Upper lobe of left lung (tissue), 6 donors: ENCODE measurements at regions not wholly inside any gene's neighbourhood (a gene's known extent, or its start where the extent isn't known, plus 50 kb on each side); places are given as distances from the start of the nearest gene placed in this dataset.

ENCODE experiments used
- ATAC-seq, 2 donors: fragments of 200-7000 bp; cut with Tn5 transposase; one replicate each; pipeline ENCODE4 v1.9.1; 2022; ENCODE audit warnings: mild to moderate bottlenecking in 2 of 2, moderate library complexity in 2 of 2; ENCODE audit not compliant: low FRiP score in 2 of 2
- DNase-seq, 2 donors: peaks; one replicate each; pipeline ENCODE4 v3.0.0-alpha.2; 2019 to 2020
- H3K27ac ChIP-seq, 4 donors: fragments of 200-600 bp; sonication (generic); one replicate each; pipeline ENCODE4 v1.5.1; 2016 to 2019
- H3K27me3 ChIP-seq, 4 donors: fragments of 200-600 bp; sonication (generic); one replicate each; pipeline ENCODE4 v1.5.1; 2017 to 2019
- H3K36me3 ChIP-seq, 4 donors: fragments of 200-600 bp; sonication (generic); one replicate each; pipeline ENCODE4 v1.5.1; 2016 to 2019
- H3K4me1 ChIP-seq, 4 donors: fragments of 200-600 bp; sonication (generic); one replicate each; pipeline ENCODE4 v1.5.1; 2018 to 2019
- H3K4me3 ChIP-seq, 4 donors: fragments of 200-600 bp; sonication (generic); one replicate each; pipeline ENCODE4 v1.5.1; 2017 to 2019; ENCODE audit warnings: mild to moderate bottlenecking in 2 of 4, moderate library complexity in 1 of 4
- H3K9me3 ChIP-seq, 4 donors: fragments of 200-600 bp; sonication (generic); one replicate each; pipeline ENCODE4 v1.5.1; 2018 to 2019
- CTCF ChIP-seq, 6 experiments: fragments of 450-650 bp in 4 of 6; fragments of 200-600 bp in 2 of 6; sonication (generic) in 2 of 6; IDR thresholded peaks; one replicate each; pipeline ENCODE4 v1.5.1; 2016 to 2019; ENCODE audit warnings: antibody characterized with exemption in 6 of 6
- EP300 ChIP-seq, 4 donors: sonication (generic); formaldehyde crosslinking; IDR thresholded peaks; one replicate each; pipeline ENCODE4 v1.5.1; 2017; ENCODE audit warnings: antibody characterized with exemption in 4 of 4, control low read depth in 2 of 4
- POLR2A ChIP-seq, 4 donors: fragments of 450-650 bp; IDR thresholded peaks; one replicate each; pipeline ENCODE4 v1.5.1; 2016 to 2017; ENCODE audit warnings: antibody characterized with exemption in 4 of 4, mild to moderate bottlenecking in 2 of 4
- POLR2AphosphoS5 ChIP-seq, 2 donors: sonication (generic); formaldehyde crosslinking; IDR thresholded peaks; one replicate each; pipeline ENCODE4 v1.5.1; 2017; ENCODE audit warnings: antibody characterized with exemption in 2 of 2
- WGBS, 2 donors: methylation state at CpG; one replicate each; pipeline ENCODE4 v1.1.5; 2017 to 2018; 5-methylcytosine and 5-hydroxymethylcytosine counted together
- donor health status: DM: no; HTN: no; CAD: no; lungs with moderate emphysema.
- donor health status: DM: no; HTN: yes; CAD: no; lungs with severe emphysema.

- 51 to 61% methylated on average over 2 of the region's 2 CpGs for WGBS, 2 donors
- ATAC-seq (peak in 1 of 2 donors; percentile 51), DNase-seq (no peak)
- TF ChIP-seq CTCF (IDR thresholded peaks at IDR 0.05) (no peak), POLR2A (IDR thresholded peaks at IDR 0.05) (no peak), POLR2AphosphoS5 (IDR thresholded peaks at IDR 0.05) (no peak)
- H3K4me1 ChIP-seq, result no peaks in the 10 kb centered on the region
- no peak overlapping the region for H3K4me3 ChIP-seq
- no peaks in the 10 kb centered on the region for H3K9me3 ChIP-seq
- no peaks in the 10 kb centered on the region for H3K36me3 ChIP-seq
- H3K27ac ChIP-seq, result no peak overlapping the region
- no peaks in the 10 kb centered on the region for H3K27me3 ChIP-seq
Observed at GRCh38 chr12:66964629-66965028, 285.8 kb upstream of the GRIP1 start.

GRCh38 chr12:66965621-66966020, 286.7 kb upstream of the GRIP1 start:
- H3K27ac ChIP-seq, result no peak overlapping the region
- 80 to 93% methylated on average over 1 of the region's 1 CpG for WGBS, 2 donors
- ATAC-seq (no peak), DNase-seq (no peak)
- H3K4me1 ChIP-seq, result no peaks in the 10 kb centered on the region
- TF ChIP-seq CTCF (IDR thresholded peaks at IDR 0.05) (no peak), POLR2AphosphoS5 (IDR thresholded peaks at IDR 0.05) (no peak), EP300 (IDR thresholded peaks at IDR 0.05) (no peak), POLR2A (IDR thresholded peaks at IDR 0.05) (no peak)
- H3K36me3 ChIP-seq, result no peaks in the 10 kb centered on the region
- no peak overlapping the region for H3K4me3 ChIP-seq
- H3K9me3 ChIP-seq, result no peaks in the 10 kb centered on the region
- H3K27me3 ChIP-seq, result no peaks in the 10 kb centered on the region

GRCh38 chr12:66971816-66972215, 292.9 kb upstream of the GRIP1 start:
- Histone ChIP-seq H3K9me3 (no peaks in the 10 kb centered on the region), H3K27ac (no peak overlapping the region), H3K4me3 (no peak overlapping the region), H3K27me3 (no peaks in the 10 kb centered on the region), H3K4me1 (no peaks in the 10 kb centered on the region), H3K36me3 (no peaks in the 10 kb centered on the region)
- no peak for DNase-seq
- no peak for ATAC-seq
- WGBS, 2 donors, result 74 to 77% methylated on average over 5 of the region's 5 CpGs
- no peak for TF ChIP-seq EP300 (IDR thresholded peaks at IDR 0.05)
- TF ChIP-seq POLR2A (IDR thresholded peaks at IDR 0.05), result no peak
- TF ChIP-seq CTCF (IDR thresholded peaks at IDR 0.05), result no peak
- no peak for TF ChIP-seq POLR2AphosphoS5 (IDR thresholded peaks at IDR 0.05)

GRCh38 chr12:66976526-66976925, 292.6 kb upstream of the CAND1 start:
- no peaks in the 10 kb centered on the region for H3K27me3 ChIP-seq
- ATAC-seq (no peak), DNase-seq (no peak)
- H3K9me3 ChIP-seq, result no peaks in the 10 kb centered on the region
- TF ChIP-seq CTCF (IDR thresholded peaks at IDR 0.05), result no peak
- no peak for TF ChIP-seq EP300 (IDR thresholded peaks at IDR 0.05)
- TF ChIP-seq POLR2AphosphoS5 (IDR thresholded peaks at IDR 0.05), result no peak
- TF ChIP-seq POLR2A (IDR thresholded peaks at IDR 0.05), result no peak
- no peak overlapping the region for H3K27ac ChIP-seq
- H3K4me3 ChIP-seq, result no peak overlapping the region
- H3K36me3 ChIP-seq, result no peaks in the 10 kb centered on the region
- H3K4me1 ChIP-seq, result no peaks in the 10 kb centered on the region

- Histone ChIP-seq H3K4me3 (no peak overlapping the region), H3K4me1 (no peaks in the 10 kb centered on the region), H3K27me3 (no peaks in the 10 kb centered on the region), H3K36me3 (no peaks in the 10 kb centered on the region), H3K9me3 (no peaks in the 10 kb centered on the region), H3K27ac (no peak overlapping the region)
- DNase-seq (no peak), ATAC-seq (no peak)
- TF ChIP-seq POLR2AphosphoS5 (IDR thresholded peaks at IDR 0.05) (no peak), CTCF (IDR thresholded peaks at IDR 0.05) (no peak), EP300 (IDR thresholded peaks at IDR 0.05) (no peak), POLR2A (IDR thresholded peaks at IDR 0.05) (no peak)
- 57% methylated on average over 1 of the region's 1 CpG for WGBS, 2 donors
Observed at GRCh38 chr12:66978802-66979201, 290.4 kb upstream of the CAND1 start.
